ENCODE measurements at regions not wholly inside any gene's neighbourhood (a gene's known extent, or its start where the extent isn't known, plus 50 kb on each side); places are given as distances from the start of the nearest gene placed in this dataset.

GRCh38 chr1:191798178-191798577 lies 360.1 kb upstream of the RGS18 start:
- TF ChIP-seq POLR2A (IDR thresholded peaks at IDR 0.05) (no peak), CTCF (IDR thresholded peaks at IDR 0.05) (no peak)

All from suprapubic skin (tissue), 3 donors.